ENCODE measurements at regions not wholly inside any gene's neighbourhood (a gene's known extent, or its start where the extent isn't known, plus 50 kb on each side); places are given as distances from the start of the nearest gene placed in this dataset.

DNA sequence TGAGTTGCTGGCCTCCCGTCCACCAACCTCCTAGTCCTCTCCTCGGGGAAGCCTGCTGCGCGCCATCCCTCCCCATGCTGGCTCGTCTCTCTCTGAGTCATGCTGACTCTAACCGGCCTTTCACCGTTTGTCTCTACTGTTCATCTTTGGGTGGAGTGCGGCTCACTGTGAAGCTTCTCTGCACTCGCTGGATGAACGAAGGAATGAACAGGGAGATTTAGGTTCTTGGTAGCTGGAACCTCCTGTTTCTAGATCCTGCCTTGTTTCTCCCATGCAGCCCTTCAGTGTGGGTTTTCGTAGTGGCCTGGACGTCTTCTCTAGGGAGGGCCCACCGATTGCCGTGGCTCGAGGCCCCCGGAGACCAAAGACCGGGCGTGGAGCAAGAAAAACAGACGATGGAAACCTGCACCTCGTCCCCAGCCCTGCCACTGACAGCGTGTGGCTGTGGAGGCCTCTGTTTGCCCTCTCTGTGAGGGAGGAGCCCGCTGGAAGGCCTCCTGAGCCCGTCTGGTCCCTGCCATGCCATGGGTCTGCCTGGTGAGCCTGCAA lies 227.6 kb upstream of the C1orf174 start:
- Histone ChIP-seq H3K9ac (ENCODE audit: low read depth, low read length) (no peak overlapping the region), H4K20me1 (ENCODE audit: insufficient read depth, low read length) (no peaks in the 10 kb centered on the region), H3K27ac (ENCODE audit: low read length) (no peak overlapping the region), H3K27me3 (ENCODE audit: insufficient read depth, low read length, poor library complexity) (no peaks in the 10 kb centered on the region), H3K9me3 (ENCODE audit: insufficient read depth, low read length, severe bottlenecking) (no peaks in the 10 kb centered on the region), H3K4me2 (ENCODE audit: insufficient read depth, low read length) (no peak overlapping the region), H3K4me1 (ENCODE audit: insufficient read depth, low read length) (no peaks in the 10 kb centered on the region), H2AFZ (ENCODE audit: low read depth, low read length) (no peak overlapping the region), H3K79me2 (ENCODE audit: insufficient read depth, low read length) (no peaks in the 10 kb centered on the region), H3K4me3 (ENCODE audit: low read depth in 1 of 2, low read length in 2 of 2) (no peak overlapping the region), H3K36me3 (ENCODE audit: insufficient read depth, low read length) (no peaks in the 10 kb centered on the region)
- TF ChIP-seq, protein P1, sequence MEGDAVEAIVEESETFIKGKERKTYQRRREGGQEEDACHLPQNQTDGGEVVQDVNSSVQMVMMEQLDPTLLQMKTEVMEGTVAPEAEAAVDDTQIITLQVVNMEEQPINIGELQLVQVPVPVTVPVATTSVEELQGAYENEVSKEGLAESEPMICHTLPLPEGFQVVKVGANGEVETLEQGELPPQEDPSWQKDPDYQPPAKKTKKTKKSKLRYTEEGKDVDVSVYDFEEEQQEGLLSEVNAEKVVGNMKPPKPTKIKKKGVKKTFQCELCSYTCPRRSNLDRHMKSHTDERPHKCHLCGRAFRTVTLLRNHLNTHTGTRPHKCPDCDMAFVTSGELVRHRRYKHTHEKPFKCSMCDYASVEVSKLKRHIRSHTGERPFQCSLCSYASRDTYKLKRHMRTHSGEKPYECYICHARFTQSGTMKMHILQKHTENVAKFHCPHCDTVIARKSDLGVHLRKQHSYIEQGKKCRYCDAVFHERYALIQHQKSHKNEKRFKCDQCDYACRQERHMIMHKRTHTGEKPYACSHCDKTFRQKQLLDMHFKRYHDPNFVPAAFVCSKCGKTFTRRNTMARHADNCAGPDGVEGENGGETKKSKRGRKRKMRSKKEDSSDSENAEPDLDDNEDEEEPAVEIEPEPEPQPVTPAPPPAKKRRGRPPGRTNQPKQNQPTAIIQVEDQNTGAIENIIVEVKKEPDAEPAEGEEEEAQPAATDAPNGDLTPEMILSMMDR (IDR thresholded peaks at IDR 0.05; ENCODE audit: borderline replicate concordance, extremely low read depth, low read length, poor library complexity, severe bottlenecking) = no peak
- TF ChIP-seq EZH2 (IDR thresholded peaks at IDR 0.05; ENCODE audit: borderline replicate concordance, low read depth, low read length, severe bottlenecking) = no peak
- DNase-seq (no peak), ATAC-seq (ENCODE audit: insufficient read depth, low read depth) (no peak)

DNA sequence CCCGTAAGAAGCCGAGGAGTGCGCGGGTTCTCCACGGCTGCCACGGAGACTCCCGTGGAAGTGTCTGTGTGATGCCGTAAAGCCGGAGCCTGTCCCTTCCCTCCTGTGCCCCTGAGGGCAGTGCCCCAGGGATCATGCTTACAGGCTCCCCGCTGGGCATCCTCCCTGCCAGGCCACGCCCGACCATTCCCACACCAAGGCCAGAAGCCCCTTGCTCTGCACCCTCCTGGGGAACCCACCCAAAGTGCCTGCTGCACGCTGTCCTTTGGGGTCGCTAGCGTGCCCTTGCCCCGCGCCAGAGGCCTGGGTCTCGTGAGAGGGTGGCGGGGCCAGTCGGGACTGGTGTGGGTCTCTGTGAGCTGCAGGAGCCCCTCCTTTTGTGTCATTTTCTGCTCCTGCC lies 228.5 kb upstream of the C1orf174 start:
- no peak overlapping the region for H2AFZ ChIP-seq (ENCODE audit: low read depth, low read length)
- H3K4me1 ChIP-seq (ENCODE audit: insufficient read depth, low read length) = no peaks in the 10 kb centered on the region
- DNase-seq (no peak), ATAC-seq (ENCODE audit: insufficient read depth, low read depth) (no peak)
- H3K27ac ChIP-seq (ENCODE audit: low read length) = no peak overlapping the region
- no peak overlapping the region for H3K4me2 ChIP-seq (ENCODE audit: insufficient read depth, low read length)
- no peaks in the 10 kb centered on the region for H3K79me2 ChIP-seq (ENCODE audit: insufficient read depth, low read length)
- TF ChIP-seq, protein P1 (IDR thresholded peaks at IDR 0.05; ENCODE audit: borderline replicate concordance, extremely low read depth, low read length, poor library complexity, severe bottlenecking) = no peak
- no peak for TF ChIP-seq EZH2 (IDR thresholded peaks at IDR 0.05; ENCODE audit: borderline replicate concordance, low read depth, low read length, severe bottlenecking)
- no peak overlapping the region for H3K4me3 ChIP-seq (ENCODE audit: low read depth in 1 of 2, low read length in 2 of 2)
- H3K27me3 ChIP-seq (ENCODE audit: insufficient read depth, low read length, poor library complexity) = no peaks in the 10 kb centered on the region
- H3K9me3 ChIP-seq (ENCODE audit: insufficient read depth, low read length, severe bottlenecking) = no peaks in the 10 kb centered on the region
- no peak overlapping the region for H3K9ac ChIP-seq (ENCODE audit: low read depth, low read length)
- H4K20me1 ChIP-seq (ENCODE audit: insufficient read depth, low read length) = no peaks in the 10 kb centered on the region
- no peaks in the 10 kb centered on the region for H3K36me3 ChIP-seq (ENCODE audit: insufficient read depth, low read length)

DNA sequence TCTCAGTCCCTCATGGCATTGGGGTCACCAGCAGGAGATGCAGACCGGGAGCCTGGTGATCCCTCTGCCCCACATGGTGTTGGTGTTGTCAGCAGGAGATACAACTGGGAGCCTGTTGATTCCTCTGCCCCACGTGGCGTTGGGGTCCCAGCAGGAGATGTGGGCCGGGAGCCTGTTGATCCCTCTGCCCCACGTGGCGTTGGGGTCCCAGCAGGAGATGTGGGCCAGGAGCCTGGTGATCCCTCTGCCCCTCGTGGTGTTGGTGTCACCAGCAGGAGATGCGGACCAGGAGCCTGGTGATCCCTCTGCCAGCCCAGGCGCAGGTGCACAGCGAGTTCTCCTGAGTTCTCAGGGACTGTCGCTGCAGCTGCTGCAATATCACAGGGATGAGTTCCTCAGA lies 229.6 kb upstream of the C1orf174 start:
- ATAC-seq (ENCODE audit: insufficient read depth, low read depth) = no peak
- H3K36me3 ChIP-seq (ENCODE audit: insufficient read depth, low read length) = no peaks in the 10 kb centered on the region
- DNase-seq = no peak
- H3K27me3 ChIP-seq (ENCODE audit: insufficient read depth, low read length, poor library complexity) = no peaks in the 10 kb centered on the region
- no peak overlapping the region for H3K9ac ChIP-seq (ENCODE audit: low read depth, low read length)
- H3K4me3 ChIP-seq (ENCODE audit: low read depth in 1 of 2, low read length in 2 of 2) = no peak overlapping the region
- no peak overlapping the region for H3K4me2 ChIP-seq (ENCODE audit: insufficient read depth, low read length)
- no peak overlapping the region for H3K27ac ChIP-seq (ENCODE audit: low read length)
- no peaks in the 10 kb centered on the region for H4K20me1 ChIP-seq (ENCODE audit: insufficient read depth, low read length)
- H3K9me3 ChIP-seq (ENCODE audit: insufficient read depth, low read length, severe bottlenecking) = no peaks in the 10 kb centered on the region
- TF ChIP-seq EZH2 (IDR thresholded peaks at IDR 0.05; ENCODE audit: borderline replicate concordance, low read depth, low read length, severe bottlenecking) = no peak
- TF ChIP-seq, protein P1 (IDR thresholded peaks at IDR 0.05; ENCODE audit: borderline replicate concordance, extremely low read depth, low read length, poor library complexity, severe bottlenecking) = no peak
- H3K4me1 ChIP-seq (ENCODE audit: insufficient read depth, low read length) = no peaks in the 10 kb centered on the region
- no peaks in the 10 kb centered on the region for H3K79me2 ChIP-seq (ENCODE audit: insufficient read depth, low read length)
- no peak overlapping the region for H2AFZ ChIP-seq (ENCODE audit: low read depth, low read length)

DNA sequence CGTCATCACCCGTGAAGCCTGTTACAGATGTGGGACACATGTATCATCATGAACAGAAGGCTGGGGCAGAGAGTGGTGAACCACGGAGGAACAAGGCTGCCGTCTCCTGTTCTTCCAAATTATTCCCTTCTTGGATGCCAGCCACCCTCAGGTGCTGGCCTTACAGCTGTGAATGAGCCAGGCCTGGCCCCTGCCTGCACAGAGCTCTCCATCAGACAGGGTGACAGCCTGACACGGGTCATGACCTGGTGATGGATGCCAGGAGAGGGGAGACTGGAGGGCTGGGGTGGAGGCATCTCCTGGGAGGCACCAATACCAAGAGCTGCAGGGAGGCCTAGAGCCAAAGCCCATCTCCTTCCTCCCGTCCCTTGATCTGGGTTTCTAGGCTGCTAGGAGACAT lies 230.0 kb upstream of the C1orf174 start:
- ATAC-seq (ENCODE audit: insufficient read depth, low read depth) (no peak), DNase-seq (no peak)
- H3K4me3 ChIP-seq (ENCODE audit: low read depth in 1 of 2, low read length in 2 of 2) = no peak overlapping the region
- H4K20me1 ChIP-seq (ENCODE audit: insufficient read depth, low read length) = no peaks in the 10 kb centered on the region
- H2AFZ ChIP-seq (ENCODE audit: low read depth, low read length) = no peak overlapping the region
- H3K4me1 ChIP-seq (ENCODE audit: insufficient read depth, low read length) = no peaks in the 10 kb centered on the region
- no peaks in the 10 kb centered on the region for H3K27me3 ChIP-seq (ENCODE audit: insufficient read depth, low read length, poor library complexity)
- TF ChIP-seq, protein P1 (IDR thresholded peaks at IDR 0.05; ENCODE audit: borderline replicate concordance, extremely low read depth, low read length, poor library complexity, severe bottlenecking) = no peak
- no peak for TF ChIP-seq EZH2 (IDR thresholded peaks at IDR 0.05; ENCODE audit: borderline replicate concordance, low read depth, low read length, severe bottlenecking)
- H3K4me2 ChIP-seq (ENCODE audit: insufficient read depth, low read length) = no peak overlapping the region
- H3K79me2 ChIP-seq (ENCODE audit: insufficient read depth, low read length) = no peaks in the 10 kb centered on the region
- no peaks in the 10 kb centered on the region for H3K9me3 ChIP-seq (ENCODE audit: insufficient read depth, low read length, severe bottlenecking)
- H3K9ac ChIP-seq (ENCODE audit: low read depth, low read length) = no peak overlapping the region
- no peak overlapping the region for H3K27ac ChIP-seq (ENCODE audit: low read length)
- no peaks in the 10 kb centered on the region for H3K36me3 ChIP-seq (ENCODE audit: insufficient read depth, low read length)

Data from DND-41 (cell line).